Stimulated activated CD4-positive, alpha-beta T cell treated with anti-CD3 and anti-CD28 coated beads, Interleukin-4, amount 100 ng/mL, for 24 hours (primary cell): ENCODE measurements at regions not wholly inside any gene's neighbourhood (a gene's known extent, or its start where the extent isn't known, plus 50 kb on each side); places are given as distances from the start of the nearest gene placed in this dataset.
A peak's percentile ranks its signal among the peaks of the same experiment; 100 is the strongest.
"Not testable (repeated sequence)": the region's sequence is repeated elsewhere in the genome, so short reads cannot be mapped to it uniquely, and the experiment has no call there.

Experiments used
- DNase-seq: peaks from one replicate; pipeline ENCODE4 v3.0.0-alpha.2; 2020

DNA sequence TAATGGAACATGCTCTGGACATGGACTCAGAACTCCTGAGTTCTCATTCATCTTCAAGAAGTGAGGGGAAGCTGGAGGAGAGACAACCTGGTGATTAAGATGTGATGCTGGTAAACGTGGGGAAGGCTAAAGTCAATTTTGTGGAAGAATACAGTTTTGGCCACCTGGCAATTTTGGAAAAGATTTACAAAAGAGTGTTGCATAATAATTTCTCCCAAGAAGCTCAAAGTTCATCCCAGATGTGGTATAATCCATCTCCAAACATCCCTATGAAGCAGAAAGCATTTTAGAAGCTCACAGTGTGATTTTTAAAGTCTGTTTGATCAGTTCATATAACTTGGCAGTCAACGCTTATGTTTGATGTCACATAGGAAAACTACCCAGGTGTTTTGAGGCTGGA is 208.7 kb downstream of the LMX1A start:
- DNase-seq = no peak

DNA sequence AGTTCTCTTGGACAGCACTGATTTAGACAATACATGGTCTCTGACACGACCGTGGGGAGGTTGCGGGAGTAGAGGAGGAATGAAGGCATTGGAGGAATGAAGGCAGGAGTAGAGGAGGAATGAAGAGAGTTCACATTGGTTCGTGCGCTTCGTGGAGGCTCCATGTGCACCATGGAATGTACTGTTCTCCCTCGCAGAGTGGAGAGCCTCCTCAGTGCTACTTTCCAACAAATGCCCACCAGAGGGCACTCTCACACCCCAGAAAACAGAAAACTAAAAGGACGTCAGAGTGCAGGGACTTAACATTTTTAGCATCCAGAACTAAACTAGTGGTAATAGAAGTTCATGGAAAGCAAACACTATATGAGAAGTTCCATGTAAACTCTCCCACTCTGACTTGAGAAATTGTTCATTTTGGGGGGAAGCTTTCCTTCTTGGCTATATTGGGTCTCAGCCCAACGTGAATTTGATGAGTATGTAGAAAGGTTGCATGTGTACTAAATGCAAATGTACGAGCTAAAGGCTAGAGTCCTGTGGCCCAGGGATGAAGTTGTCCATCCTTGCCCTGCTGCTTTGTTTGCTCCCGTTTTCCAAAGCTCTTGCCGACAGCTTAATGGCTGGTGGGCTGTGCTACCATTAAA is 211.6 kb downstream of the LMX1A start:
- DNase-seq = peak; percentile 8

DNA sequence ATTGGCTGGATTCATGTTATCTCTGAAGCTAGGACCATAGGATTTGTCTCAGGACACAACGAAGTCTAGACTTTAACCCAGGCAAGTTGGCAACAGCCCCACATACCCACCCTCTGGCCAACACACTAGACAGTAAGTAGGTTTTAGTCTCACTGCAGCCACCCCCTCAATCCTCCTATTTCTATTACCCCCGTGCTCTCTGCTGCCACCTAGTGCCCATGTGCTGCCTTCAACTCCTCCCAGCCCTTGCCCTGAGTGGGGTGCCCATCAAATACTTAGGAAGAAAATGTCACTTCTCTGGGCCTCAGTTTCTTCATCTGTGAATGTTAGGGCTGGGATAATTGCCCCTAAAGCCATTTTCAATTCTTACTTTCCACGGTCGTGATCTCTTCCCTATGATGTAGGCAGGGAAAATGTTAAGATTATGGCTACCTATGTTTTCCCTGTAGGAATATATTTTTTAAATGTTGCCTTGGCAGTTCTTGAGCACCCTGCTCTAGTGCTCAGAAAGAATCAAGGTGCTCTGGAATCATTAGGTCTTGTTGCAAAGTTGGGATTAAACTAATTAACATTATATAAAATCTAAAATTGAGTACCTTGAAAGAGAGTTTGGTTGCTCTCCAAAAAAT is 213.0 kb downstream of the LMX1A start:
- peak; percentile 5 for DNase-seq

DNA sequence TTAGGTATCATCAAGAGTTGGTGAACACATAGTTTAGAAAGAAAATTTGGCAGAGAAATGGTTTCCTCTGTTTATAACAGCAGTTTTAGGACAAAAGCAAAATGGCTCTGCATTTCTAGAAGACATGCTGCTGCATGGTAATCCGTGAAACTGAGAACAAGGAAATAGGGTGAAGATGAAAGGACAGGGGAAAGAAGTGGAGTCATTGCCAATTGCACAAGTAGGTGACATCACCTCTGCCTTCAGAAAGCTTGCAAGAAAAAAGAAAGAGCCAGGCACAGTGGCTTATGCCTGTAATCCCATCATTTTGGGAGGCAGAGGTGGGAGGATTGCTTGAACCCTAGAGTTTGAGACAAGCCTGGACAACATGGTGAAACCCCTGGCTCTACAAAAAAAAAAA is 217.6 kb downstream of the LMX1A start:
- DNase-seq = no peak

DNA sequence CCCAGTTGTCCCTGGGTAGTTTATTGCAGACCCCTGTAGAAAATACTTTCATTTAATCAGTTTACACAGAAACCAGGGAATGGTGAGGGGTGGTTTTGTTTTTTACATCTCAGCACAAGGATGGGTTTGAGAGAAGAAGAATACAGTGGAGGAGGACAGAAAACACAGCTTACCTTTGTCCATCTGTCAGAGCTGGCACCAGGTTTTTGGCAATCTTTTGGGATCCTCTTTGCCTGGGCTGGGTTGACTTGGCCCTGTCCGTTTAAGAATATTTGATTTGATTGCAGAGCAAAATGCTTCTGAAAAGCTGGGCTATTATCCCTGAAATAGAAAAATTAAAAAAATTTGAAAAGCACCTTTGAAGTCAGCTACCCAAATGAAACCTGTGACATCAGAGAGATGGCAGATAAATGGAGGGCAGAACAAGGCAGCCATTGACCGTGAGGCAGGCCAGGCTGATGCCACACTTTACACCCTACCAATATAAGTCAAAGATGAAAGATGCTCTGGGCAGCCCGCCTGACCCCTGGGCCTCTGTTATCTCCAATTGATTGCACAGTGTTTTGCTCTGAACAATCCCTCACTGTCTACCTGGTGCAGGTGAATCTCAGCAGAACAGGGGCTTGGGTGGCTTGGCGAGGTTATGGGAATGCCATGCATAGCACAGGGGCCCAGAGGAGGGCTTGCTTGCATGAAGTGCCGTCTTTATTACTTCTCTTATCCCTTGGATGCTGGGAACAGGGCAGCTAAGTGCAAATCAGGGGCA is 218.8 kb downstream of the LMX1A start:
- DNase-seq = no peak

DNA sequence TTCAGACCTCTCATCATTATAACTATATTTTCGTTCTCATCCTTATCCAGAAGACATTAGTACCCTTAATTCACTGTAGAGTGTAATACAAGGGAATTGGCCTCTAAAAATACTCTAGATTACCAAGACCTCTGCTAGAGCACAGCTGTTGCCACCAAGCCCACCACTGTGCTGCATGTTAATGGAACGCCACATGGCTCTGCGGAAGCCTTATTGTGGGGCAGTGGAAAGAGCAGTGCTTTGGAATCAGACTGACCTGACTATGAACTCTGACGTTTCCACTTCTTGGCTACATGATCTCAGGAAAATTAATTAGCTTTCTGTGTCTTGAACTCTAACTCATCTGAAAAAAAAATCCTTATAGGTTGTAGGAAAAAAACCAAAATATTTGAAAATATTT is 222.1 kb downstream of the LMX1A start:
- DNase-seq = no peak

DNA sequence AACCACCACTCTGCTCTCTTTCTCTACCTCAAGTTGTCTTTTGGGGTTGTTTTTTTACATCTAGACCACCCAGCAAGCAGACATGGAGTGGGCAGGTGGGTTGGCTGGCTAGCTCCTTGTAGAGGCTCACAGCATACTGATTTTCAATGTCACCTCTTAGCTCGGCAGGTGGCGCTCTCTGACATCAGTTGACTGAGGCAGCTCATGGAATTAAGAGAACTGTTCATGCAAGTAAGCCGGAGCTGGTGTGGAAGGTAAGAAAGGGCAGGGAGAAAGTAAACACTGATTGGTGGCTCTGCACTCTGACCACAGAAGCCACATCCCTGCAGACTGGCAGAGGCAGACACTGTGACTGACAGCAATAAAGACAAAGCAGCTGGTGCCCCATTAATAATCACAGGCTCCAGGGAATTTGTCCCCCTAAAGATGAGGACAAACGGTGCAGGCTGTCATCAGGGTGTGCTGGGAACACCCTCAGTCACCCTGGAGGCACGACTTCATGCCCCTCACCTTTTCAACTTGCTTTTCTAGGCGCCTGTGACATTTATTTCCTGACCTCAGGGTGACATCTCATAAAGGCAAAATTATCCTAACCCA is 226.8 kb downstream of the LMX1A start:
- DNase-seq = no peak

DNA sequence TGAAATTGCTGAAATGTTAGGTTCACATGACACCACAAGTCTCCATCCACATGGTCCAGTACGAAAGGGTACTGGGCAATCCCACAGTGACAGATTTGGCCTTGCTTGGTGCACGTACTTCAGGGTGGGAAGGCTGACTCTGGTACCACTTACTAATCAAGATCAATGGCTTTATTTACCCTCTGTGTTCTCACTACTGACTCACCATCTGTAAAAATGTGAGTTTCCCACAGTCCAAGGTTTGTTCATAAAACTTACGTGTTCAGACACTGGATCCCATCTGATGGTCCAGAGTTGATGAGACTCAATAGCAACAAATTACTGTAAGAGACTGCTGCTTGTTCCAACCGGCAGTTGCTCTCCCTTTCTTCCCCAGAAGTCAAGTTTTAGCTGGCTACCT is 231.7 kb downstream of the LMX1A start:
- DNase-seq = no peak

DNA sequence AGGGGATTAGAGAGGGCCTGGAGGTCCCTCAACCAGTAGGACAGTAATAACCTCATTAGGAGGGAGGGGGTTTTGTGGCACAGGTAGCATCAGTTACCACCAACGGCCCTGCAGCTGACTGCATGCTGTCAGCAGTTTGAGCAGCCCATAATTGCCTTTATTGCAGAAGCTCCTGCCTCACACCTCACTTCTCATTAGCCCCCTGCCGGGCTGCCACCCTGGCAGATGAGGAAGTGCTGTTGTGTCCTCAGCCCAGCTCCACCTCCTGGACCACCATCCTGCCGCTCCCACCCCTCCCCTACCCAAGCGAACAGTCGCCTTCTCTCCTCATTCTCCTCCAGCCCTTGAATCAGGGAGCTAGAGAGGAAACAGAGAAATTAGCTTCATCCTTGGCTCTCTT is 237.4 kb downstream of the LMX1A start:
- no peak for DNase-seq

DNA sequence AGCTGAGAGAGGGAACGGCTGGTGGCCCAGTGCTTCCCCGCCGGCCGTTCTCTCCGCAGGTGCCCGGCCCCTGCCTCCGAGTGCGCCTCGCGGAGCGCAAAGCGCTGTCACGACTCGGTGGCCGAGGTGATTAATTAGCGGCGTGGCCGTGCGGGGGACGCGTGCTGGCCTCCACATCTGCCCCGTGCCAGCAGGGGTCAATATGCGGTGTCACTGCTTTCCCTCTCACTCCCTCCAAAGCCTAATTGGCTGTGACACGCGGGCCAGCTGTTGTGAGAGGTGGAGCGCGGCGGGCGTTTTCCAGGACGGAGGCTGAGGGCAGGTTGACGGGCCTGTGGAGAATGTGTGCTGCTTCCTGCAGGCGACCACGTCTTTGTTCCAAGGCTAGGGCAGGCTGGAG is 239.0 kb downstream of the LMX1A start:
- no peak for DNase-seq

DNA sequence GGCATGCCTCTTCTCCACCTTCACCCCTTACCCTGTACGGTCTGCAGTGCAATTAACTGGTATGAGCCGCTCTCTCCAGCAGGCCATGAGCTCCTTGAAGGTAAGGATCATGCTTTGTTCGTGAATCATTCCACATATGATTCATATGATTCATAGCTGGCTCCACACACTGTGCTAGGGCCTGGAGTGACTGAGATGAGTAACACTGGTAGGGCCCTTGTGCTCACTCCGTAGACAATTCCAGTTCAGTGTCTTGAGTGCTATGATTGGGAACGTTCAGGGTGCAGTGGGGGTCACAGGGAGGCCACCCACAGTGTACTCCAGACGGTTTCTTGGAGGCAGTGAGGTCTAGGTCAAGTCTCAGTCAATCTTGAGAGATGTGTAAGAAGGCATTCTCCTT is 239.8 kb downstream of the LMX1A start:
- DNase-seq = no peak

DNA sequence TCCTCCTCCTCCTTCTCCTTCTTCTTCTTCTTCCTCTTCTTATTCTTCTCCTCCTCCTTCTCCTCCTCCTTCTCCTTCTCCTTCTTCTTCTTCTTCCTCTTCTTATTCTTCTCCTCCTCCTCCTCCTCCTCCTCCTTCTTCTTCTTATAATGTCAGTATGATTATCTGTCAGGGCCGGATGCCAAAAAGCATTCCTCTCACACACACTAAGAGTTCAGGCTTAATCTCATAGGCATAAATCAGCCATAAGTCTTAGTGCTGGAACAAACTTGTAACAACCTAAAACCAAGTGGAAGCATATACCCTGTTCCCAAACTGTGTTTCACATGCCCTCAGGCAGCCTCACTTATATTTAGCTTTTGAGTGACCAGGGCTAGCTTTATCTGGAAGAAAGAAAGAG is 240.3 kb downstream of the LMX1A start:
- DNase-seq = no peak

DNA sequence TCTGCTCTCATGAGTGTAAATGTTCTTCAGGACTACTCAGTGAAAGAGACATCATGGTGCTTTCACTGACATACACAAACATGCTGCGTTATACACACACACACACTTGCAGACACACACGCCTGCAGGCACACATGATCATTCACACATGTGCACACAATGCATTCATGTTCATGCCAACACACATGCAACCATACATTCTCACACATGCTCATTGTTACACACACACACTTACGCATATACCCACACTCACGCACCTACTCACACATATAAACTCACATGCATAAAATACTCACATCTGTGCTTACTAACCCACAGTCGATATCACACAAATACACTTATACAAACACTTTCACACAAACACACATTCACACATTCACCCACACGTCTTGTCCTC is 241.6 kb downstream of the LMX1A start:
- no peak for DNase-seq

DNA sequence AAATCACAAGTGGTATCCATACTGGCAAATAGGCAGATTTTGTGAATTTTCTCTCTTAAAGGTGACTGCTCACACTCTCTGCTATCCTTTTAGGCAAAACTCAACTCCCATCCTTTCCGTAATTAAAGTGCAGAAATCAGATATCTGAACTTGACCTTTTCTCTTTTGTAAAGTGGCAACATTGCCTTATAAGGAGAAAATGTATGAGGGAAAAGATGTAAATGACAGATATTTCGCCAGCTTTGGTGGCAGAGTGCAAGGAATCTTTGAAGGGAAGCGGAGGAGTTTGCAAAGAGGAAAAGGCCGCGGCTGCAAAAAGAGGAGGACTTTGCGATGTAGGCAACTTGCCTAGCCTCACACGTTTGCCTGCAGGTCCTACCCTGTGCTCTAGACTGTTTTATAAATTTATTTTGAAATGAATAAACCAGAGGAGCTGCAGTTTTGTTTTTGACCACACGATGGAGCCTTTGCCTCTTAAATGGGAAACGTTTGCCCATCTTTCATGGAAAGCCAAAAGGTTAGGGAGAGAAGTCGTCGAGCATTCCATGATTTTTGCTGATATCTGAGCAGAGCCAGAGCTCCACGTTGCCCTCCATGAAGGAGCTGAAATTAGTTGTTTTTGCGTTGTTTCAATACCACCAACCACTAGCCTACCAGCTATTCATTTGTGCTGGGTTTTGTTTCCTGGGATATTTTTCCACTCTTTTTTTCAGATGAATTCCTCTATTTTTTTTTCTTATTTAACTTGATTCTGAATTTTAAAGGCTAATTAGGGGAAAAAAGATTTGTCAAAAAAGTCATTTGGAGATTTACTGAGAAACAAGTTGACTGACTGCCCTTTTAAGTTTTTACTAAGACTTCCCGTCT is 242.3 kb downstream of the LMX1A start:
- no peak for DNase-seq

DNA sequence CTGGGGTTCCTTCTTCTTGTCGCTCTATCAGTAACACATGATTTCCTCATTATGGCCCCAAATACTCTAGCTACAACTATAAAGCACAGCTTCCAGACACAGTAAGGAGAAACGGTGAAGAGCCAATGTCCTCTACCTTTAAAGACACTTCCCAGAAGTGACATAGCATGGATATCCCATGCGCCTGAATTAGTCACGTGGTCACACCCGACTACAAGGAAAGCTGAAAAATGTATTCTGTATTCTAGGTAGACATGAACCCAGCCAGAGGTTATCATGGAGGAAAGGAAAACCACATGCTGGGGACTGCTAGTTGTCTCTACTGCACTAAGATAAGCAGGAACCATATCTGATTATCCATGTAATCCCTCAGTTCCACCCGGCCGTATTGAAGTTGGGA is 244.3 kb downstream of the LMX1A start:
- no peak for DNase-seq

DNA sequence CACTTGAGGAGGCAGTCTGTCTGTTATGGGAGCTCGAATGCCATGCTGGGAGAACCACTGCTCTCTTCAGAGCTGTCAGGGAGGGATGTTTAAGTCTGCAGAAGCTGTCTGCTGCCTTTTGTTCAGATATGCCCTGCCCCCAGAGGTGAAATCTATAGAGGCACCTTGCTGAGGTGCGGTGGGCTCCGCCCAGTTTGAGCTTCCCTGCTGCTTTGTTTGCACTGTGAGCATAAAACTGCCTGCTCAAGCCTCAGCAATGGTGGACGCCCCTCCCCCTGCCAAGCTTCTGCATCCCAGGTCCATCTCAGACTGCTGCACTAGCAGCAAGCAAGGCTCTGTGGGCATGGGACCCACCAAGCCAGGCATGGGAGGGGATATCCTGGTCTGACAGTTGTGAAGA is 247.5 kb downstream of the LMX1A start:
- no peak for DNase-seq

DNA sequence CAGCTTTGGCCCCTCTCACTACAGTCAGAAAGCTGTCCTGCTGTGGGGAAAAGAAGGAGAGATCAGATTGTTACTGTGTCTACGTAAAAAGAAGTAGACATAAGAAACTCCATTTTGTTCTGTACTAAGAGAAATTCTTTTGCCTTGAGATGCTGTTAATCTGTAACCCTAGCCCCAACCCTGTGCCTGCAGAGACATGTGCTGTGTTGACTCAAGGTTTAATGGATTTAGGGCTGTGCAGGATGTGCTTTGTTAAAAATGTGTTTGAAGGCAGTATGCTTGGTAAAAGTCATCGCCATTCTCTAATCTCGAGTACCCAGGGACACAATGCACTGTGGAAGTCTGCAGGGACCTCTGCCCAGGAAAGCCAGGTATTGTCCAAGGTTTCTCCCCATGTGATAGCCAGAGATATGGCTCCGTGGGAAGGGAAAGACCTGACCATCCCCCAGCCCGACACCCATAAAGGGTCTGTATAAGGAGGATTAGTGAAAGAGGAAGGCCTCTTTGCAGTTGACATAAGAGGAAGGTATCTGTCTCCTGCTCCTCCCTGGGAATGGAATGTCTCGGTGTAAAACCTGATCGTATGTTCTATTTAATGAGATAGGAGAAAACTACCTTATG is 263.9 kb downstream of the LMX1A start:
- DNase-seq = not testable (repeated sequence)

DNA sequence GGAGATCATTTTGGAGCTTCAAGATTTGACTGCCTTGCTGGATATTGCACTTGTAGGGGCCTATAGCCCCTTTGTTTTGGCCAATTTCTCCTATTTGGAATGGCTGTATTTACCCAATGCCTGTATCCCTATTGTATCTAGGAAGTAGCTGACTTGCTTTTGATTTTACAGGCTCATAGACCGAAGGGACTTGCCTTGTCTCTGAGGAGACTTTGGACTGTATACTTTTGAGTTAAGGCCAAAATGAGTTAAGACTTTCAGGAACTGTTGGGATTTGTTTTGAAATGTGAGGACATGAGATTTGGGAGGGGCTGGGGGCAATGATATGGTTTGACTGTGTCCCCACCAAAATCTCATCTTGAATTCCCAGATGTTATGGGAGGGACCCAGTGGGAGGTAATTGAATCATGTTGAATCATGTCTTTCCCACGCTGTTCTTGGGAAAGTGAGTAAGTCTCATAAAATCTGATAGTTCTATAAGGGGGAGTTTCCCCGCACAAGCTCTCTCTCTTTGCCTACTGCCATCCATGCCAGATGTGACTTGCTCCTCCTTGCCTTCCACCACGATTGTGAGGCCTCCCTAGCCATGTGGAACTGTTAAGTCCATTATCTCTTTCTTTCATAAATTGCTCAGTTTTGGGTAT is 276.1 kb downstream of the LMX1A start:
- DNase-seq = no peak

DNA sequence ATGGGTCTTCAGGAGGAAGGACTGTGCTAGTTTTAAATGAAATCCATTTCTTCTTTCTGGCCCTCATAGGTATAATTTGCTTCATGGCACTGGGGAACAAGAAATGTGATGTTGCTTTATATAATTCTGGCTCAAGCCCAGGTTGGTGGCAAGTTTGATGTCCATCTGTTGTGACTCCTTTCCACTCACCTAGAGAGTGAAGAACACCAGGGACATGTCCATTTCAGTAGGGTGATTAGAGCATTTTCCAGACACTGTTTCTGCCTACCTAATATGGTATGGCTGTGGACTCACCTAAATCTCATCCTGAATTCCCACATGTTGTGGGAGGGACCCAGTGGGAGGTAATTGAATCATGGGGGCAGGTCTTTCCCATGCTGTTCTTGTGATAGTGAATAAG is 278.1 kb downstream of the LMX1A start:
- DNase-seq = no peak

DNA sequence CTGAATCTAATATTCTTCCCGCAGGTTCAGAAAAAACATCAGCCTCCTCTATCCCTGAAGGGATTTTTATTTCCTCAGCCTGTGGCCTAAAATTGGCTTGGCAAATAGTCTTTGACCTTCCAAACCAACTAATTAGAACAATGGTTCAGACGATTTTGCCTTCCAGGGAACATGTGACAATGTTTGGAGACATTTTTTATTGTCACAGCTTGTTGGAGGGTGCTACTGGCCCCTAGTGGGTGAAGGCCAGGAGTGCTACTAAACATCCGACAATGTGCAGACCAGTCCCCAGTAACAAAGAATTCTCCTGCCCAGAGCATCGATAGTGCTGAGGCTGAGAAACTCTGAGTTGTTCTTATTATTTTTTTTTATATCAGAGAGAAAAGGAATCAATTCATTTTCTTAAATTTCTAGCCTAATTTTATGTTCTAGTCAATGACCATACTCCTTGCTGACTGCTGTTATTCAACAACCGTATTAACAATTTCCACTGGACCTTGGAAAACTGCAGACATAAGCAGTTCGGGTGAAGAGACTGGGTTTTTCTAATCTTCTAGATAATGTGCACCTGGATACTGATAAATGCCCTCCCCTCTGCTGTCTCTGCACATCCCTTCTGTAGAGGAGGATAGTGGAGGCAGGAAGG is 280.7 kb downstream of the LMX1A start:
- DNase-seq = no peak

DNA sequence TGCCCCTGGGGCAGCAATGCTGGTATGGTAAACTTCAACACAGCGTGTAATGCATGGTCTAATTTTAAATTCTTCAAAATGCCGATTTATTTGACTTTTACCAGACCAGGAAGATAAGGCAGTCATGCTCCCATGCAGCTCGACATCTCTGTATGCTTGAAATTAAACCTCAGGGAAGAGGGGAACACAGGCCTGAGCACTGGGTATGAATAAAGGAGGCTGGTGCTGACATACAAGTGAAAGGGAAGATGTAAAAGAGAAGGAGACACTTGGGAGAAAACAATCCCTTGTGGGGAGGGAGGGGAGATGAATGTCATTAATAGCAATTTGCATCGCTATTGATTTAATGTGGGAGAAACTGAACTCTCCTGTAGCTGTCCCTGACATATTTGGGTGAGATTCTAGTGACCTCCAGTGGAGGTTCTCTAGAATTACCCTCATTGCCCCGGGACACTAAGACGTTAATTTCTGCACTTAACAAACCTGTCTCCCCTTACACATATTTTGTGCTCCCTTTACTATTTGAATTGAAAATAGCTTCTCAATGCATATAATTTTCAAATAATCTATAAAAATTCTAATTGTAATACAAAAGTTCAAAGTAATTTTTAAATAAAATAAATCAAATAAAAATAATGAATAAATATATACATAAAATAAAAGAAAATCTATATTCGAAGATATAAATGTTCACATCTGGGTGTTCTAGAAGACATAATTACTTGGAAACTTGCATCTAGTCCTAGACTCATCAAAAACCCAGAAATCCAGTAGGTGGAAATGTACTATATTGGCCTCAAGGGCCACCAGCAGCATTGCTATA is 283.1 kb downstream of the LMX1A start:
- no peak for DNase-seq
